Upper lobe of left lung (tissue), 4 donors: ENCODE measurements at regions not wholly inside any gene's neighbourhood (a gene's known extent, or its start where the extent isn't known, plus 50 kb on each side); places are given as distances from the start of the nearest gene placed in this dataset.

ENCODE experiments used
- CTCF ChIP-seq, 6 experiments: fragments of 450-650 bp in 4 of 6; fragments of 200-600 bp in 2 of 6; sonication (generic) in 2 of 6; IDR thresholded peaks; one replicate each; pipeline ENCODE4 v1.5.1; 2016 to 2019; ENCODE audit warnings: antibody characterized with exemption in 6 of 6
- POLR2A ChIP-seq, 4 donors: fragments of 450-650 bp; IDR thresholded peaks; one replicate each; pipeline ENCODE4 v1.5.1; 2016 to 2017; ENCODE audit warnings: antibody characterized with exemption in 4 of 4, mild to moderate bottlenecking in 2 of 4

- TF ChIP-seq CTCF (IDR thresholded peaks at IDR 0.05) (no peak), POLR2A (IDR thresholded peaks at IDR 0.05) (no peak)
Measured at GRCh38 chr7:46784732-46785131, 797.2 kb downstream of the TNS3 start.
